Left forelimb (tissue), 1 donor: ENCODE measurements at regions not wholly inside any gene's neighbourhood (a gene's known extent, or its start where the extent isn't known, plus 50 kb on each side); places are given as distances from the start of the nearest gene placed in this dataset.

Source experiments
- DNase-seq: peaks from one replicate; pipeline ENCODE4 v3.0.0-alpha.2; 2018; ENCODE audit warnings: low spot score

- DNase-seq = no peak
Measured at GRCh38 chr3:18295171-18295920, 129.8 kb downstream of the SATB1 start.

- no peak for DNase-seq
Measured at GRCh38 chr3:18290157-18290556, 135.0 kb downstream of the SATB1 start.

GRCh38 chr3:18288243-18288642 is 136.9 kb downstream of the SATB1 start:
- DNase-seq = no peak

DNA sequence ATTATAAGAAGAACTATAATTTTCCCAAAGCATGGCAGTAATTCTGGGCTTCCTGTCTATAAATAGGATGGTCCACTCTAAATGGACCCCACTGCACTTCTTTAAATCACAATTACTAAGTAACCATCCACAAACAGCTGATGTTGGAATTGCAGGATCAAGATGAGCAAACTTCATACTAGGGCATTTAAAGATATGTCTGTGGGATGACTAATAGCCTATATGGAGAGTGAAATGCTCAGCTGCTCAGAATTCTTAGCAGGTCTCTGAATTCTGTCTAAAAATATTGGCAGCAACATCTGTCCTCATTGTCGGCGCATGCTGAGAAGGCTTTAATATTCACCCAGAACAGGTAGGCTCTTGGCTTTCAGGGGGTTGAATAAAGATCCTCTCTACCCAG is 140.4 kb downstream of the SATB1 start:
- DNase-seq = no peak

- no peak for DNase-seq
Measured at GRCh38 chr3:18283680-18284079, 141.5 kb downstream of the SATB1 start.

DNA sequence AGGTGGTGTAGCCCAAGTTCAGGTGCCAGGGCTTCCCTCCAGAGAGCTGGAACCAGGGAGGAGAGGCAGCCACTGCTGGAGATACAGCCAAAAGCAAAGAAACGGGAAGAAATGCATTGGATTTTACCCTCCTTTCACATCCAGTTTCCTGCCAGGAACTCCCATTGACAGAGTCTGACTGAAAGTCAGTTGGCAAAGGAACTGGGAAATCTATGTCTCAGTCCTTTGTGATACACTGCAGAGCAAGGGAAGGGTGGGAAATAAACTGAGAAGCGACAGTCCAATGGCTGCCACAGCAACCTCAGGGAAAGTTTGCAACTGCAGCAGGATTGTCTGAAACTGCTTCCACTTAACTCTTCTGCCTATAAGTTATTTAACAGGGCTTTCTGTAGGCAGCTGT is 142.6 kb downstream of the SATB1 start:
- DNase-seq = no peak

- DNase-seq = no peak
Measured at GRCh38 chr3:18279226-18279737, 145.9 kb downstream of the SATB1 start.

- no peak for DNase-seq
Measured at GRCh38 chr3:18264853-18265252, 160.3 kb downstream of the SATB1 start.

GRCh38 chr3:18264361-18264760 is 160.8 kb downstream of the SATB1 start:
- no peak for DNase-seq

GRCh38 chr3:18258492-18258891 is 166.6 kb downstream of the SATB1 start:
- DNase-seq = no peak

GRCh38 chr3:18252578-18252977 is 172.6 kb downstream of the SATB1 start:
- no peak for DNase-seq

DNA sequence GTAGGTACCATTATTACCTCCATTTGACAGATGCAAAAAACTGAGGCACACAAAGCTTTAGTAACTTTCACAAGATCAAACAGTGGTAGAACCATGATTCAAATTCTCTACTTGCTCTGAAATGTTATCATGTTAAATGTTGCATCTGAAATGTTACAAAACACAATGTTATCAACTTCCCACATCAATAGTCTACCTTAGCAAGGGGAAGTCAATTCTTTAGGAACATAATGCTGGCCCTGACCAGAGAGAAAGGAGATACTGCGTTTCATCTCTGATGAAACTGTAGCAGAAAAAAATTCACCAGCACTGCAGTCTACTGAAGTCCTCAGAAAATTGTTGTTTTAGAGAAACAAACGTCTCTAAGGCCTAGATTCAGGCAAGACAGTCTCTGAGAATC is 174.1 kb downstream of the SATB1 start:
- DNase-seq = no peak

GRCh38 chr3:18249126-18249525 is 176.0 kb downstream of the SATB1 start:
- DNase-seq = no peak

DNA sequence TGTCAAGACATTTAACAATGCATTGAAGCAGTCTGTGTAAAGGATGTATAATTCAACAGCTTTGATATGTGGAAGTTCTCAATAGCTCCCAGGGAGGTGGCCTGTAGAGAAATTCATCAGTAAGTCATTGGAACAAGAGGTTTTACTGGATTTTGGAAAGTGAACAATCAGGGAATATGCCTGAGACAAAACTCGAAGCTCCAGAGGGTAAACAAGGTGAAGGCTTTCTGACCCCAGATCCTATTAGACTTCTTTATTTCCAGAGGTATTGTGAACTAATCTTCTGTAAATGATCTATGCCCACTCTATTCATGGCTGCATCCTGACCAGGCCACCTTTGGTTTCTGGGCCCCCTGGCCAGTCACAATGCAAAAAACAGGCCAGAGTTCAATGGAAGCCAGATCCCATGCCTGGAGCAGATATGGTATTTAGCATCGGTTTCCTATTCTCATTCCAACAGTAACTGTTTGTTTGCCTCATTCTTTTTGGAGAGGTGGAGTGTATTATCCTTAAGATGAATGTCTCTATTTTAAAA is 177.3 kb downstream of the SATB1 start:
- DNase-seq = no peak

DNA sequence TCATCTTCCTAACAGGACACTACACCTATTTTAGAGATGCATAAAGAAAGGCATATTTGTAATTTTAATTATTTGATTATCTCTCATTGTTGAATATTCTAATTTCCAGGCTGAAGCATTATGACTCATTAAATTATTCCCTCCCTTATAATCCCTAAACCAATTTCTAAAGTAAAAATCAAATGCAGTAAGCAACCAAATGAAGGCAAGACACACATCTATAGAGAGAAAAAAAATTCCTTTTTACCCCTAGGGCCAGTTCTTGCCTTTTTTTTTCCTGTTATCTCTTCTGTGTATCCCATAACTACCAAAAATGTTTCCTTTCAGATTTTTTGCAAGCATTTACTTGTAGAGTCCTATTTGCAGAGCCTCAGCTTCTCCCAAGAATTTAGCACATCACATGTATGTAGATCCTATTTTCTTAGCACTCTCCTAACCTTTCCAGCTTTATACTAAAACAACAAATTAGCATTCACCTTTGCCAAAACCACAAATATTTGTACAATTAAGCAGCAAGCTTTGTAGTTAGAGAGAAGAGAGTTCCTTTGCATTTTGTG is 177.9 kb downstream of the SATB1 start:
- no peak for DNase-seq

DNA sequence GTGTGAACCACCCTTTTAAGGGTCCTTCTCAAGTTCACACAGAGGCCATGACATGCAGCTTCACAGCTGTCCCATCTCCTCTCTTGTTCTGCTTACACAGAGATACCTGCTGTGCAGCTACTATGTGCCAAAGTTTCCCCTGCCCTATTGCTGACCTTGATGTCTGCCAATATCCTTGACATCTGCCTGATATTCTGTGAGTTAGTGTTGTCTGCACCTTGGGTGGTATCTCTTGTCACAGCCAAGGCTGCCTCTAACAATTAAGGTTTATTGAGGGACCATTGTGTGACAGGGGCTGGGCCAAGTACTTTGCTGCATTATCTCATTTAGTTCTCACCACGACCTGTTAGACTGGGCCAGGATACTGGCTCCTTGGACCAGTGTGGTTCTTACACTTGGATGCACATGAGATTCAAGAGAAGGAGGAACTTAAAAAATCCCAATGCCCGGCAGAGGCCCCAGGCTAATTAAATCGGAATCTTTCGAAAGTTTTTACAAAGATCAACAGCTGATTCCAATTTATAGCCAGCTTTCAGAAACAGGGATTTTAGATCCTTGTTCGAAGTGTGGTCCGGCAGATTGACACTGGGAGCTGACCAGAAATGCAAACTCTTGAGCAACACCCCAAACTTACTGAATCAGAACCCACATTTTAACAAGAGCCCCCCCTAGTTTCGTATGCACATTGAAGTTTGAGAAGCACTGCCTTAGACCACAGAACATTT is 178.6 kb downstream of the SATB1 start:
- no peak for DNase-seq

DNA sequence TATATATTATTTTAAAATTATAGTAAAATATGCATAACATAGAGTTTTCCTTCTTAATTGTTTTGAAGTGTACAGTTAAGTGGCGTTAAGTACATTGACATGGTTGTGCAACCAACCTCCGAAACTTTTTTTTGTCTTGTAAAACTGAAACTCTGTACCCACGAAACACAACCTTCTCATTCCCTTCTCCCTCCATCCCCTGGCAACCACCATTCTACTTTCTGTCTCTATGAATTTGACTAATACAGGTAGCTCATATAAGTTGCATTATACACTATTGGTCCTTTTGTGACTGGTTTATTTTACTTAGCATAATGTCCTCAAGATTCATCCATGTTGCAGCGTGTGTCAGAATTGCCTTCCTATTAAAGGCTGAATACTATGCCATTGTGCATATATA is 179.4 kb downstream of the SATB1 start:
- no peak for DNase-seq

GRCh38 chr3:18241837-18242236 is 183.3 kb downstream of the SATB1 start:
- DNase-seq = no peak

DNA sequence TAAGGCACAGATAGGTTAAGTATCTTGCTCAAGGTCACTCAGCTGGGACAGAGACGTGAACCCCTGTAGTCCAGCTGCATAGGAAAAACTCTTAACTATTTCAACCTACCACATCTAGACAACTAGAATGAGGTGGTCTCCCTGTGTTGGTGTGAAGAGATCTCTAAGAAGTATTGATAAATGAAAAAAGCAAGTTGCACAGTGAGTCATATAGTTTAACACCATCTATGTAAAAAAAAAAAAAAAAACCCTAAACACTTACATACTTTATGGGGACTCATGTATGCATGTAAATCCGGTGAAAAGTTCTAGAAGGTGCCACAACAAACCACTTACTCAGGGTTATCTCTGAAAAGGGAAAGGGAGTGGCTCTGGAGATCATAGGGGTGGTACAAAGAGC is 185.5 kb downstream of the SATB1 start:
- no peak for DNase-seq

GRCh38 chr3:18238746-18239331 is 186.3 kb downstream of the SATB1 start:
- DNase-seq = no peak

GRCh38 chr3:18238332-18238731 is 186.8 kb downstream of the SATB1 start:
- DNase-seq = no peak

GRCh38 chr3:18237251-18238005 is 187.7 kb downstream of the SATB1 start:
- no peak for DNase-seq
